ENCODE measurements at regions not wholly inside any gene's neighbourhood (a gene's known extent, or its start where the extent isn't known, plus 50 kb on each side); places are given as distances from the start of the nearest gene placed in this dataset.

- FAIRE-seq (no peak), DNase-seq (ENCODE audit: low read depth, low spot score) (no peak)
- intact Hi-C loops (cut with micrococcal nuclease) = no loop called here
- Histone ChIP-seq H3K9ac (replicated peaks; ENCODE audit: extremely low read depth, insufficient read depth, low read length) (no peak overlapping the region), H3K27ac (ENCODE audit: insufficient read depth, low read depth, low read length) (no peak overlapping the region), H3K9me3 (replicated peaks; ENCODE audit: control insufficient read depth, insufficient read depth, low read length) (no peaks in the 10 kb centered on the region), H3K4me3 (replicated peaks in 1 of 3; ENCODE audit: insufficient read depth in 1 of 3, low read depth in 1 of 3, low read length in 3 of 3) (no peak overlapping the region), H2AFZ (ENCODE audit: low read depth, low read length) (no peak overlapping the region), H3K9me1 (replicated peaks; ENCODE audit: control insufficient read depth, extremely low read depth, insufficient read depth, low read length) (no peaks in the 10 kb centered on the region), H3K27me3 (ENCODE audit: control insufficient read depth in 2 of 2, insufficient read depth in 2 of 2, low read length in 2 of 2) (no peaks in the 10 kb centered on the region), H3K4me2 (ENCODE audit: insufficient read depth, low read length) (no peak overlapping the region), H4K20me1 (replicated peaks; ENCODE audit: control insufficient read depth, extremely low read depth, insufficient read depth, low read length) (no peaks in the 10 kb centered on the region), H3K79me2 (ENCODE audit: control insufficient read depth, insufficient read depth, low read length) (no peaks in the 10 kb centered on the region), H3K36me3 (ENCODE audit: control insufficient read depth in 2 of 2, extremely low read depth in 1 of 2, insufficient read depth in 2 of 2, low read length in 2 of 2) (no peaks in the 10 kb centered on the region), H3K4me1 (ENCODE audit: control insufficient read depth, extremely low read depth, insufficient read depth, low read length) (peaks cover 3% of the 10 kb centered on the region)
- no TSS peak for BruUV-seq (replicated peaks)
- no peak for TF ChIP-seq POLR2A (IDR thresholded peaks at IDR 0.05; ENCODE audit: low read depth, low read length)
- no peak for TF ChIP-seq FOS (IDR thresholded peaks at IDR 0.05; ENCODE audit: borderline replicate concordance, insufficient read depth, low read length)
- no peak for TF ChIP-seq CTCF (IDR thresholded peaks at IDR 0.05; ENCODE audit: extremely low read depth in 1 of 2, insufficient read depth in 1 of 2, low read depth in 1 of 2, low read length in 2 of 2)
- no peak for TF ChIP-seq EZH2 (IDR thresholded peaks at IDR 0.05; ENCODE audit: borderline replicate concordance, low read depth, low read length, severe bottlenecking)
- TF ChIP-seq MYC (IDR thresholded peaks at IDR 0.05; ENCODE audit: low read depth, low read length) = no peak
- TF ChIP-seq, protein P1, sequence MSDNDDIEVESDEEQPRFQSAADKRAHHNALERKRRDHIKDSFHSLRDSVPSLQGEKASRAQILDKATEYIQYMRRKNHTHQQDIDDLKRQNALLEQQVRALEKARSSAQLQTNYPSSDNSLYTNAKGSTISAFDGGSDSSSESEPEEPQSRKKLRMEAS (IDR thresholded peaks at IDR 0.05; ENCODE audit: insufficient read depth, insufficient read length) = no peak
- no peak for TF ChIP-seq JUN (IDR thresholded peaks at IDR 0.05; ENCODE audit: borderline replicate concordance, insufficient read depth, insufficient read length, low read depth)
- no peak for TF ChIP-seq POLR2AphosphoS5 (IDR thresholded peaks at IDR 0.05; ENCODE audit: insufficient read depth, low read depth, low read length)
- TF ChIP-seq GATA2 (IDR thresholded peaks at IDR 0.05; ENCODE audit: insufficient read depth, insufficient read length, low read depth, low read length) = no peak
- ChIA-PET POLR2A (no interaction called here), CTCF (interaction anchor here (0.8 kb wide), 1 partner anchor 130 kb away, joined by 3 read pairs; no protein-coding TSS in a partner anchor)
- dilution Hi-C loops (cut with MboI; ENCODE audit: extremely low pct_ligation_motif_present, low sequenced_read_pairs) = no loop called here
Measured at GRCh38 chr20:22821796-22822195, 213.3 kb upstream of the SSTR4 start.

Data from endothelial cell of umbilical vein (primary cell).